Fibroblast of skin of scalp (primary cell): ENCODE measurements at regions not wholly inside any gene's neighbourhood (a gene's known extent, or its start where the extent isn't known, plus 50 kb on each side); places are given as distances from the start of the nearest gene placed in this dataset.
A peak's percentile ranks its signal among the peaks of the same experiment; 100 is the strongest.
"Not testable (repeated sequence)": the region's sequence is repeated elsewhere in the genome, so short reads cannot be mapped to it uniquely, and the experiment has no call there.

Experiments used
- DNase-seq: peaks from one replicate; pipeline ENCODE4 v3.0.0-alpha.2; 2013

DNA sequence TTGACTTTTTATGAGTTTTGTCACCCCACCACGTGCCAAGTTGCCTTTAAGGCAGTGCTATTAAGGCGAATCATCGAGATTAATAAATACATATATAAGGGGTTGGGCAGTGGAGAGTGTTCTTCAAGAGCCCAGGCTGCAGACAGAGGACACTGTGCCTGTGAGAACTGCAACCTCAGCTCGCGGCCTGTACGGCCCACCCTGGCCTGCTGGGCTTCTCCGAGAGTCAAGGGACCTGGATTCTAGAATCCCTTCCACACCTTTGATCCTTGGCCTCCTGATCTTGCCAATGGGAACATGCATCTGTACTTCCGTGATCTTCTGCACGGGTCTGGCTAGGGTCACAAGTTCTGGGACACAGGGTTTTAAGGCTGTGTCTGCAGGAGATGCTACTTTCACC is 54.5 kb downstream of the IRX5 start:
- DNase-seq: no peak

DNA sequence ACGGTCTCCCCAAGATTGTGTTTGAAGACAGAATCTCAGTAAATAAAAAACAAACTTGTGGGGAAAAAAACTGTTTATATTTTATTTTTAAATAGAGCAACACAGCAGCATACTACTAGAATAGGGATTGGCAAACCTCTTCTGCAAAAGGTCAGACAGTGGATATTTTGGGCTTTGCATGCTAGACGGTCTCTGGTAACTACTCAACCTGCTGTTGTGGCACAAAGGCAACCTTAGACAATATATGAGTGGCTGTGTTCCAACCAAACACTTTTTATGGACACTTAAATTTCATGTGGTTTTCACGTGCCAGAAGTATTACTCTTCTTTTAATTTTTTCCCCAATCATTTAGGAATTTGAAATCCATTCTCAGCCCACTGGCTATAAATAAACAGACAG is 55.0 kb downstream of the IRX5 start:
- no peak for DNase-seq

DNA sequence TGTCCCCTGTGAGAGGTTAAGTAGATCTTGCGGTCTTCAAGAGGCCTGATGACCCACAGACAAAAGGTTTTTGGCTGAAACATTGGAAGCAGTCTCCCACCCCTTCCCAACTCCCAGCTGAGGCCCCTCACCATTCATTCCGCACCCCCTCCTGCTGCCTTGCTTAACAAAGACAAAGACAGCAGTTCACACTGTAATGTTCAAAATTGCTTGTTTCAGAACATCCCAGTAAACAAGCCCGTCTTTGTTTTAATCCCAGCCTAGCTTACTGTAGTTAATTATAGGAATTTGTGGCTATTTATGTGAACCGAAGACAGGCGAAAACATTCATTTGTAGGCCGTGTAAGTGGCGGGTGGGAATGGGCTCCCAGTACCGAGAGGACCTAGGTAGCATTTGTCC is 55.7 kb downstream of the IRX5 start:
- DNase-seq: no peak

- no peak for DNase-seq
Observed at GRCh38 chr16:54987081-54987480, 56.4 kb downstream of the IRX5 start.

DNA sequence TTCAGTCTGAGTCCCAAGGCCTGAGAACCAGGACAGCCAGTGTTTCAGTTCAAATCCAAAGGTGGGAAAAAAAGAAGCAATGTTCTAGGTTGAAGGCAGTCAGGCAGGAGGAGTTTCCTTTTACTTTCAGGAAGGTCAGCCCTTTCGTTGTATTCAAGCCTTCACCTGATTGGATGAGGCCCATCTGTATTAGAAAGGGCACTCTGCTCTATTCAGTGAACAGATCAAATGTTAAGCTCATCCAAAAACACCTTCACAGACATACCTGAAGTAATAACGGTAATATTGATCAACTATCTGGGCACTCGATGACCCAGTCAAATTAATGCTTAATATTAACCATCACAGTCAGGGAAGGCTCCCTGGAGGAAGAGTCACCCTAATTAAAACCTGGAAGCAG is 60.9 kb downstream of the IRX5 start:
- DNase-seq: no peak

GRCh38 chr16:54991946-54992345 is 61.3 kb downstream of the IRX5 start:
- not testable (repeated sequence) for DNase-seq

GRCh38 chr16:54993106-54993895 is 62.6 kb downstream of the IRX5 start:
- DNase-seq: no peak

DNA sequence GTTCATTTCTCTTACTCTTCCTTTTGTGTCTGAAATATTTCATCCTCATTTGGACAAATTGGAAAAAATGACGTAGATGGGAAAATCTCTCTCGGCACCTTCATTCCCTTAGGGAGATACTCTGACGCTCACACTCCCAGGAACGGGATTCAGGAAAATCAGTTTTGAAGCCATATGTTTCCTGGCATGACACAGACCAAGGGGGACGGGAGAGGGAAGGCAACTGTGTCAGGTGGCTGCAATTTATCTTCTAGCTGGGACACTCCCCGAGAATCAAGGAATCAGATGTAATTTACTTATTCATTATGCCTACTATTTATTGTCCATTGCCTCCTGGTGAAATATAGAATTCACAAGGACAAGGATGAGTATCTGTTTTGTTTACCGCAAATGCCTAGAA is 65.5 kb downstream of the IRX5 start:
- no peak for DNase-seq

GRCh38 chr16:54998834-54999233 is 68.2 kb downstream of the IRX5 start:
- no peak for DNase-seq

GRCh38 chr16:54999481-54999880 is 68.8 kb downstream of the IRX5 start:
- no peak for DNase-seq

GRCh38 chr16:55000595-55000994 is 69.9 kb downstream of the IRX5 start:
- DNase-seq: peak; percentile 48

DNA sequence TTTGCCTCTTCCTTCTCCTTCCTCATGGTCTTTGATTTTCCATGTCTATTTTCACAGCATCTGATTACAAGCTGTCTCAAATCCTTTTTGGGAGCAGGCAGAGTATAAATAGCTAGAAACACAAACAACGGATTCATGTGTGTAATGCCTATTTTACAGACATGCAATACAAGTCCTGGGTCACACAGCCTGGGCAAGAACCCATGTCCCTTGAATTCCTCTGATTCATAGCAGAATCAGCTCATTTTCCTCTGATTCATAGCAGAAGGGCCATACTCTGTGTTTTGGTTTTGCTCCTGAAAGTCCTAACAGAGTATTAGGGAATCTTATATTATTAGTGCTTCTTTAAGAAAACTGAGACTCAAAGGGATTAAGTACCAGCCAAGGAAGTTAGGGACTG is 71.3 kb downstream of the IRX5 start:
- DNase-seq: peak; percentile 73

DNA sequence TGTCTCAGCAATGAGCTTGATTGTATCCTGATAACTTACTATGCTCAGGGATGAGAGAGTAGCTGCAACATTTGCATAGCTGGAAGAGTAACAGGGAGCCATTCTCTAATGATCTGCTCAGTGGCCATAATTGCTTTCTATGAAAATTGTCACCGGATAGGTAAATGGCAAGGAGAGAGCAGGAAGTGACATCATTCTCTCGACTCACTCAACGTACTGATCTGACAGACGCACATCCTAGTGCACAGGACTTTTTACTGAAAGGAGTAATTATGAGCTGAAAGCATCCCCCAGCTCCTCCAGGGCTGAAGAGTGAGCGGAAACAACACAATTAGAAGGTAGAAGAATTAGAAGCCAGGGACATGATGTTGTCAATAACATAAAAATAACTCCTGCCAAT is 71.8 kb downstream of the IRX5 start:
- DNase-seq: no peak

GRCh38 chr16:55003306-55003705 is 72.6 kb downstream of the IRX5 start:
- no peak for DNase-seq

GRCh38 chr16:55003916-55004315 is 73.3 kb downstream of the IRX5 start:
- DNase-seq: no peak

DNA sequence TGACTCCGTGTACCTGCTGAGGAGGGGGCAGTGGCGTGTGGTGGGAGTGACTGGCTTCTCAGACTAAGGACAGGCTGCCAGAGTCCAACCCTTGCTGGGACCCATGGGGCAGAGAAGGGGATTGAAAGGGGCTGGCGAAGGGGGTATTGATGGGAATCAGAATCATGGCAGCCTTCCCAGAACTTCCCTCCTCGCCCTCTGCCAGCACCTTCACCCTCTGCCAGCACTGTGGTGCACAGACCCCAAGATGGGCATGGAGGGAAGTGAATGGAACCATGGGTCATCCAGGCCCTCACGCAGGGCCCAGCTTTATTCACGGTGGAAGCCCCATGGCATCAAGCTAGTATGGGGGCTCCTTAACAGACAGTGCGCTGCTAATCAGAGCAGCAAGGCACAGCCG is 76.8 kb downstream of the IRX5 start:
- DNase-seq: no peak

GRCh38 chr16:55008836-55009510 is 78.3 kb downstream of the IRX5 start:
- DNase-seq: no peak

DNA sequence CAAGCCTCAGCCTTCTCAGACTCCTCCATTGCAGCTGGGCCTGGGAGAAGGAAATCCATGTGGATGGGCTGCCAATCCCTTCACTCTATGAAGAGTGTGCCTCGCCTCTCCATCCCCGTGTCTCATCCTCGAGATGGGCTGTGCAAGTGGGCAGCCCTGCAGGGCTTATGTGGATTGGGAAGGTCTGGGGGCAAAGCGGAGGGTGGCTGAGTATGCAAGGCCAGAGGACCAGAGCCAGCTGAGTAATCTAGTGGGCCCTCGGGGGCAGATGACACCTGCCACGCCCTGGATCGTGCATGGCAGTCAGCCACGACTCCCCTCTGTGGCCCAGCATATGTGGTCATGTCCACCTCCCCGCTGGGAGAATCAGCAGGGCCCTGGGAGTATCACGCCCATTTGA is 78.9 kb downstream of the IRX5 start:
- DNase-seq: no peak

GRCh38 chr16:55010492-55011160 is 80.0 kb downstream of the IRX5 start:
- DNase-seq: peak; percentile 21

- DNase-seq: no peak
Observed at GRCh38 chr16:55012362-55012761, 81.7 kb downstream of the IRX5 start.

GRCh38 chr16:55012793-55013192 is 82.1 kb downstream of the IRX5 start:
- no peak for DNase-seq

DNA sequence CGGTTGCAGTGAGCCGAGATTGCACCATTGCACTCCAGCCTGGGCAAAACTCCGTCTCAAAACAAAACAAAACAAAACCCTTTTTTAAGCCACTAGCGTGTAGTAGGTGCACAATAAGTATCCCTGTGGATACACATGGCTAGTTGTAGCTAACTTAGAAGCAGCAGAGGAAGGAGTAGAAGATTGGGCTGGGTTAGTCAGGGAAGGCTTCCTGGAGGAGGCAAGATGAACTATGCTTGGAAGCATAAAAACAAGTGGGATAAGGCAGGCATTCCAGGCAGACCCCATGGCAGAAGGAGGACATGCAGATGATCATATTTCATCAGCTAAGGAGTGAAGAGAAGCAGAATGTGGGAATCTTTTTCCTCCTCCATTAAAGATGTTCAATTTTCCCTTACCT is 83.4 kb downstream of the IRX5 start:
- DNase-seq: no peak

GRCh38 chr16:55015181-55015913 is 84.7 kb downstream of the IRX5 start:
- no peak for DNase-seq
